ENCODE measurements at regions not wholly inside any gene's neighbourhood (a gene's known extent, or its start where the extent isn't known, plus 50 kb on each side); places are given as distances from the start of the nearest gene placed in this dataset.

DNA sequence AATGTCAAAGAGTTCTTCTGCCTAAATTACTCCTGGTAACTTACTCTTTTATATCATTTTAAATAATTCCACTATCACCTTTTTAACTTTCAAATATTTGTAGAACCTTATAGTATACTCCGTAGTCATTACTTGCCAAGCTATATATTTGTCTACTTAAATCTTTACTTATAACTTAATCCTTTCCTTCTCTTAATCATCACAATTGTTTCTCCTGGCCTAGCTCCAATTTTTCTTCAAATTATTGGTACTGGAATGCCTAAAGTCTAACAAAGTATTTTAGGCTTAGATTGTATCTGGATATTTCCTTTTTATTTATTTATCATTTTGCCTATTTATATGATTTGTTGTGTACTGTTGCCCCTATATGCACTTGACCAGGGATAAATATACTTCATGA is 109.5 kb downstream of the MZT1 start:
- TF ChIP-seq REST (IDR thresholded peaks at IDR 0.05; ENCODE audit: low read depth) (no peak), TCF12 (IDR thresholded peaks at IDR 0.05; ENCODE audit: low read depth) (no peak), NFIC (IDR thresholded peaks at IDR 0.05) (no peak), TEAD4 (IDR thresholded peaks at IDR 0.05) (no peak), YY1 (IDR thresholded peaks at IDR 0.05; ENCODE audit: low read depth) (no peak), EP300 (IDR thresholded peaks at IDR 0.05; ENCODE audit: borderline replicate concordance) (no peak), TAF1 (IDR thresholded peaks at IDR 0.05; ENCODE audit: low read depth) (no peak), CEBPB (IDR thresholded peaks at IDR 0.05) (no peak), CREB1 (IDR thresholded peaks at IDR 0.05; ENCODE audit: low read depth) (no peak), FOXM1 (IDR thresholded peaks at IDR 0.05; ENCODE audit: borderline replicate concordance, low read depth) (no peak), RAD21 (IDR thresholded peaks at IDR 0.05; ENCODE audit: low read depth) (no peak), EGR1 (IDR thresholded peaks at IDR 0.05) (no peak)
- TF ChIP-seq, protein P1, sequence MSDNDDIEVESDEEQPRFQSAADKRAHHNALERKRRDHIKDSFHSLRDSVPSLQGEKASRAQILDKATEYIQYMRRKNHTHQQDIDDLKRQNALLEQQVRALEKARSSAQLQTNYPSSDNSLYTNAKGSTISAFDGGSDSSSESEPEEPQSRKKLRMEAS (IDR thresholded peaks at IDR 0.05): no peak
